ENCODE measurements at regions not wholly inside any gene's neighbourhood (a gene's known extent, or its start where the extent isn't known, plus 50 kb on each side); places are given as distances from the start of the nearest gene placed in this dataset.

DNA sequence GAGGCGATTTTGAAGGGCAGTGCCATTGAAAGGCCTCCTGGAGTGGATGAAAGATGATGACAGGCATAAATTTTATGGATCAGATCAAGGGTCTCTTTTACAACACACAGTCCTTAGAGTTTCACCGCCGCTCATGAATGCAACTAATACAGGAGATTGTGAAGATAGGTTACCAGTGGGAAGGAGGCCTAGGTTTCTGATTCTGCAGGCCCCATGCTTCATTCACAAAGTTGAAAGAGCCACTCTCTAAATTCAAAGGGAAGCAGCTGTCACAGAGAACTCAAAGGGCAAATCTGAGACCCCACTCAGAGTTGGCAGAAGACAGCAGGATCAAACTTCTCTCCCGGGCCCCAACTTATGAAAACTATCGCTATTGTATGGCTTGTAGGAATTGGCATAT, 137.6 kb downstream of the MAP3K7 start:
- TF ChIP-seq, protein P1, sequence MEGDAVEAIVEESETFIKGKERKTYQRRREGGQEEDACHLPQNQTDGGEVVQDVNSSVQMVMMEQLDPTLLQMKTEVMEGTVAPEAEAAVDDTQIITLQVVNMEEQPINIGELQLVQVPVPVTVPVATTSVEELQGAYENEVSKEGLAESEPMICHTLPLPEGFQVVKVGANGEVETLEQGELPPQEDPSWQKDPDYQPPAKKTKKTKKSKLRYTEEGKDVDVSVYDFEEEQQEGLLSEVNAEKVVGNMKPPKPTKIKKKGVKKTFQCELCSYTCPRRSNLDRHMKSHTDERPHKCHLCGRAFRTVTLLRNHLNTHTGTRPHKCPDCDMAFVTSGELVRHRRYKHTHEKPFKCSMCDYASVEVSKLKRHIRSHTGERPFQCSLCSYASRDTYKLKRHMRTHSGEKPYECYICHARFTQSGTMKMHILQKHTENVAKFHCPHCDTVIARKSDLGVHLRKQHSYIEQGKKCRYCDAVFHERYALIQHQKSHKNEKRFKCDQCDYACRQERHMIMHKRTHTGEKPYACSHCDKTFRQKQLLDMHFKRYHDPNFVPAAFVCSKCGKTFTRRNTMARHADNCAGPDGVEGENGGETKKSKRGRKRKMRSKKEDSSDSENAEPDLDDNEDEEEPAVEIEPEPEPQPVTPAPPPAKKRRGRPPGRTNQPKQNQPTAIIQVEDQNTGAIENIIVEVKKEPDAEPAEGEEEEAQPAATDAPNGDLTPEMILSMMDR (IDR thresholded peaks at IDR 0.05; ENCODE audit: low read length), result no peak
- no peak for TF ChIP-seq EZH2 (optimal IDR thresholded peaks at IDR 0.05; ENCODE audit: low read depth, low read length)
- no peak for TF ChIP-seq EZH2phosphoT487 (IDR thresholded peaks at IDR 0.05; ENCODE audit: low read length)

Data from MM.1S (cell line).